ENCODE measurements at regions not wholly inside any gene's neighbourhood (a gene's known extent, or its start where the extent isn't known, plus 50 kb on each side); places are given as distances from the start of the nearest gene placed in this dataset.
A peak's percentile ranks its signal among the peaks of the same experiment; 100 is the strongest.

DNA sequence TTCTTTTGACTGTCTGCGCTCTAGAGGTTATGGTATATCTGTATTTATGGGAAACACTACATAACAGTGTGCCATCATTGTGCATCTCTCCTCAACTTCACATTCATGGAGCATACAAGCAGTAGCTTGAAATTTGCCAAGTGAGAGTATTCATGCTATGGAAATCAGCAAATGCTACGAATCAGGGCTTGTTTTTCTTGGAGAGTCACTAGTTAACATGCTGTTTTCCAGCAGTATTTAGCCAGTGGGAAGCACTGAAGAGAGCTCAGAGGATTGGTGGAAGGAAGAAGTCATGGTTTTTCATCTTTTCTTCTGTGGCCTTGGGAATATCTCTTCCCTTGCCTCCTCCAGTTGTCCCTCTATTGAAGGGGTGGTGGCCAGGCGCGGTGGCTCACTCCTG, 303.0 kb downstream of the PSAT1 start:
- CTCF ChIA-PET, result no interaction called here
- Histone ChIP-seq H3K4me1 (ENCODE audit: insufficient read depth, low read length, poor library complexity, severe bottlenecking) (peaks cover 7% of the 10 kb centered on the region), H3K27me3 (replicated peaks; ENCODE audit: insufficient read depth, low read depth, low read length, poor library complexity) (peaks cover 48% of the 10 kb centered on the region), H3K36me3 (ENCODE audit: insufficient read depth, low read length, poor library complexity, severe bottlenecking) (no peaks in the 10 kb centered on the region), H3K9me3 (ENCODE audit: low read depth, low read length, poor library complexity, severe bottlenecking) (no peaks in the 10 kb centered on the region), H3K4me3 (ENCODE audit: low read depth, low read length, poor library complexity, severe bottlenecking) (no peak overlapping the region), H3K27ac (ENCODE audit: low read depth, low read length, poor library complexity, severe bottlenecking) (no peak overlapping the region)
- POLR2A ChIA-PET (ENCODE audit: low non-redundant PET), result interaction anchor here (0.7 kb wide), 1 partner anchor 10 kb away, joined by 4 read pairs; no protein-coding TSS in a partner anchor
- intact Hi-C loops (cut with micrococcal nuclease; ENCODE audit: unreplicated experiment), result loop anchor here (5.0 kb wide), 1 partner anchor 532 kb away; no protein-coding TSS in a partner anchor
- TF ChIP-seq, protein P1, sequence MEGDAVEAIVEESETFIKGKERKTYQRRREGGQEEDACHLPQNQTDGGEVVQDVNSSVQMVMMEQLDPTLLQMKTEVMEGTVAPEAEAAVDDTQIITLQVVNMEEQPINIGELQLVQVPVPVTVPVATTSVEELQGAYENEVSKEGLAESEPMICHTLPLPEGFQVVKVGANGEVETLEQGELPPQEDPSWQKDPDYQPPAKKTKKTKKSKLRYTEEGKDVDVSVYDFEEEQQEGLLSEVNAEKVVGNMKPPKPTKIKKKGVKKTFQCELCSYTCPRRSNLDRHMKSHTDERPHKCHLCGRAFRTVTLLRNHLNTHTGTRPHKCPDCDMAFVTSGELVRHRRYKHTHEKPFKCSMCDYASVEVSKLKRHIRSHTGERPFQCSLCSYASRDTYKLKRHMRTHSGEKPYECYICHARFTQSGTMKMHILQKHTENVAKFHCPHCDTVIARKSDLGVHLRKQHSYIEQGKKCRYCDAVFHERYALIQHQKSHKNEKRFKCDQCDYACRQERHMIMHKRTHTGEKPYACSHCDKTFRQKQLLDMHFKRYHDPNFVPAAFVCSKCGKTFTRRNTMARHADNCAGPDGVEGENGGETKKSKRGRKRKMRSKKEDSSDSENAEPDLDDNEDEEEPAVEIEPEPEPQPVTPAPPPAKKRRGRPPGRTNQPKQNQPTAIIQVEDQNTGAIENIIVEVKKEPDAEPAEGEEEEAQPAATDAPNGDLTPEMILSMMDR (conservative IDR thresholded peaks at IDR 0.05; ENCODE audit: low read depth, low read length), result no peak
- no peak for TF ChIP-seq EZH2 (IDR thresholded peaks at IDR 0.05; ENCODE audit: borderline replicate concordance, low read depth, low read length, poor library complexity, severe bottlenecking)
- BruUV-seq (replicated peaks), result no TSS peak
- no peak for DNase-seq (ENCODE audit: low spot score)

DNA sequence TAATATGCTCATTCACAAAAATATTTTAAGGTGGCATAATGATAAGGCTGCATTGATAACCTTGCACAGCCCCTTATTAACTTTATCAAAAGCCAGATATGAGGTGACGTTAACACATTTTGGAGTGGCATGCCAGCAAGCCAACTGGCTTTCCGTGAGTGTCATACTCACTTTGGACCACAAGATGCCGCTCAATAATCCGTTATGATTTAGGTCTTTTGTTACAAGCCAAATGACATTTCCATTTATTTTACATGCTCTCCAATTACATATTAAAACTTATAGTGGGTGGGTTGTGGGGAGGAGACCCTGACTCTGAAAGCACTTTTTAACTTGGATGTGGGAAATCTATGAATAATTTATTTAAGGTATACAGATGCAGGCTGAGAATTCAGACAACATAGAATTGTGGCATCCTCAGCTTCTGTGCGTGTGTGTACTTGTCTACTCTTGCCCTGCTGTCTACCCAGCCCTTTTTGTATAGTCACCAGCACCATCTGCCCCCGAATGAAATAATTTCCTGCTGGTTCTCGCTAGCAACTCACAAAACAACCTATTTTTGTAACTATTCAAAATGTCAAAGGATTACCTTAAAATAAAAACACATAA, 305.1 kb downstream of the PSAT1 start:
- H3K9me3 ChIP-seq (ENCODE audit: low read depth, low read length, poor library complexity, severe bottlenecking), result no peaks in the 10 kb centered on the region
- ChIA-PET CTCF (no interaction called here), POLR2A (ENCODE audit: low non-redundant PET) (no interaction called here)
- H3K36me3 ChIP-seq (ENCODE audit: insufficient read depth, low read length, poor library complexity, severe bottlenecking), result no peaks in the 10 kb centered on the region
- DNase-seq (ENCODE audit: low spot score), result peak; percentile 56
- no peak overlapping the region for H3K4me3 ChIP-seq (ENCODE audit: low read depth, low read length, poor library complexity, severe bottlenecking)
- TF ChIP-seq, protein P1 (conservative IDR thresholded peaks at IDR 0.05; ENCODE audit: low read depth, low read length), result peak; percentile 80
- no peak for TF ChIP-seq EZH2 (IDR thresholded peaks at IDR 0.05; ENCODE audit: borderline replicate concordance, low read depth, low read length, poor library complexity, severe bottlenecking)
- peaks cover 7% of the 10 kb centered on the region for H3K4me1 ChIP-seq (ENCODE audit: insufficient read depth, low read length, poor library complexity, severe bottlenecking)
- intact Hi-C loops (cut with micrococcal nuclease; ENCODE audit: unreplicated experiment), result loop anchor here (5.0 kb wide), 1 partner anchor 530 kb away; no protein-coding TSS in a partner anchor
- H3K27me3 ChIP-seq (replicated peaks; ENCODE audit: insufficient read depth, low read depth, low read length, poor library complexity), result peaks cover 45% of the 10 kb centered on the region
- H3K27ac ChIP-seq (ENCODE audit: low read depth, low read length, poor library complexity, severe bottlenecking), result no peak overlapping the region
- no TSS peak for BruUV-seq (replicated peaks)

DNA sequence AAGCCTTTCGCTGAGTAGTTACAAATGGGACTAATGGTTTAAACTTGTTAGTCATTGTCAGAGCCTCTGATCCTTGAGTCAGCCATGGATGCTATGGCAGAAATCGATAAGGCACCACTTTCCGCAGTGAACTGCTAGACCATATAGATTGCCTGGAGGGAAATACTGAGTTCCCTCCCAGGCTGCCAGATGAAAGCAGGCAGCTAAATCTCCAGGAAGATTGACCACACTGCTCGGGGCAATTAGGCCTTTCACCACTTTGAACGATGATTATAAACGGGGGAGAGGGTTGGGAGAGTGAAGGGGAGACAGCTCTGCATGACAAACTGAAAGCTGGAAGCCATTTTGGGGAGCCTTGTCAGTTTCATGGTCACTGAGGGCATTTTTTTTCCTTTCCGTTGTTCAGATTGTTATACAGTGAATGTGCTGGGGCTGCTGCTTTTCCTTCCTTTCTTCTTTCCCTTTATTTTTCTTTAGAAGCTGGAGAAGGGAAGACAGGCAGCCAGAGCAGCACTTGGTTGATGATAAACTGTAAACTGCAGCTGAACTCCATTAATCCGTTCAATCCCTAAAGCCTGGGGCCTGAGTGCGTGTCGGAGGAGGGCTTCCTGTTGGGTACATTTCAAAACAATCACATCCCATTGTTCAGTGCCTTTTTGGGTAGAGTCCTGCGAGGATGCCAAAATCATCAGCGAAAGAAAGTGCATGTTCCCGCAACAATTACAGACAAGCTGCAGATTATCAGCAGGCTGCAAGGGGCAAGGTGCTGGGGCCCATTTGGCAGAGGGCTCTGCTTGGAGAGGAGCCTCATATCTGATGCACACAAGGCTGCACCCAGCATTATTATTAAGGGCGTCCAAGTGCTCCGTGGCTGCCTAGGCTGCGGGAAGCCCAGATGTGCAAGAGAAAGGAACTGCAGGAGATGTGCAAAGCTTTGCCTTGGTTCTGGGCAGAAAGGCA, 308.4 kb downstream of the PSAT1 start:
- ChIA-PET POLR2A (ENCODE audit: low non-redundant PET) (no interaction called here), CTCF (no interaction called here)
- Histone ChIP-seq H3K36me3 (ENCODE audit: insufficient read depth, low read length, poor library complexity, severe bottlenecking) (no peaks in the 10 kb centered on the region), H3K27ac (ENCODE audit: low read depth, low read length, poor library complexity, severe bottlenecking) (no peak overlapping the region), H3K27me3 (replicated peaks; ENCODE audit: insufficient read depth, low read depth, low read length, poor library complexity) (peaks cover 39% of the 10 kb centered on the region), H3K9me3 (ENCODE audit: low read depth, low read length, poor library complexity, severe bottlenecking) (no peaks in the 10 kb centered on the region), H3K4me3 (ENCODE audit: low read depth, low read length, poor library complexity, severe bottlenecking) (no peak overlapping the region), H3K4me1 (ENCODE audit: insufficient read depth, low read length, poor library complexity, severe bottlenecking) (no peaks in the 10 kb centered on the region)
- DNase-seq (ENCODE audit: low spot score), result peak; percentile 7
- no TSS peak for BruUV-seq (replicated peaks)
- TF ChIP-seq, protein P1 (conservative IDR thresholded peaks at IDR 0.05; ENCODE audit: low read depth, low read length), result no peak
- TF ChIP-seq EZH2 (IDR thresholded peaks at IDR 0.05; ENCODE audit: borderline replicate concordance, low read depth, low read length, poor library complexity, severe bottlenecking), result no peak
- intact Hi-C loops (cut with micrococcal nuclease; ENCODE audit: unreplicated experiment), result no loop called here

Measured in A673 (cell line).